NOMO-1 (cell line): ENCODE measurements at regions not wholly inside any gene's neighbourhood (a gene's known extent, or its start where the extent isn't known, plus 50 kb on each side); places are given as distances from the start of the nearest gene placed in this dataset.

Experiments used
- DNase-seq, 2 experiments: peaks; one replicate each; lab custom pipeline; 2025; ENCODE audit not compliant: unreplicated experiment in 2 of 2; lab: John Stamatoyannopoulos, UW

GRCh38 chr2:147560810-147561535 lies 283.9 kb upstream of the ACVR2A start:
- peak; percentile 46 to 87 for DNase-seq

- DNase-seq, result no peak
These were observed 285.6 kb upstream of the ACVR2A start for GRCh38 chr2:147559070-147559725.

DNA sequence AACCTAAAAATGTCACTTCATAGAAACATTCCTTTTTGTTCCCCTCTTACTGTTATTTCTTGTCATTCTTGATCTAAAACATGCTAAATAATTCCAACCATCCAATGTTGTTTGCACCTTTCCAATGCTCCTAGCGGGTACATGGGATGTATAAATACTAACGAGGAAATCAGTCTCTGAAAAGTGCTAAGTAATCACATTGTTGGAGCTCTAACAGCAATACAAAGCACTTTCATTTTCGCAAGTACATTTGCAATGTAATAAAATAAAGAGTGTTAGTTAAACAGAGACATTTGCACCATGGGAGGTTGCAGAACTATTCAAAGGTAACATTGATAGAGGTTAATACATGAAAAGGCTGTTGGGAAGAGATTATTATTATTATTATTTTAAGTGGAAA lies 286.2 kb upstream of the ACVR2A start:
- DNase-seq, result peak in 1 of 2 experiments; percentile 9

GRCh38 chr2:147554521-147555107 lies 290.2 kb upstream of the ACVR2A start:
- DNase-seq, result no peak

DNA sequence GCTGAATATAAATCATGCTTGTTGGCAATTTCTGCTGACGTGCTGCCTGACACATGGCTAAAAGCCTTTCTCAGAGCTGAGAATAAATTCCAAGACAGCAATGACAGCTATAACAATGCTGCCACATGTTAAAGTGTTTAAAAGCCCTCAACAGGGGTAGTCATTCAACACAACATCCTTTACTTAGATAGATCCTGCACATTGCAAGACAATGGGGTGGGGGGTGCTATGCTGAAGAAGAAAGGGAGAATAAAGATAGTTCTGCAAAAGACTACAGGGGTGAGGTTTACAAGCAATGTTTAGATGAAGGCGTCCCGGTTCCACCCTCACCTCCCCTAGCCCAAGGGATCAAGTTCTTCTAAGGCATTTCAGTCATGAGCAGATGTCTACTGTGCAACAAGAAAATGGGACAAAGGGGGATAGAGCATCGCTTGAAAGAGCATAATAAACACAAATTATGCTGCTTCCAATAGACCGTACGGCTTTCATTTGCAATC lies 291.0 kb upstream of the ACVR2A start:
- DNase-seq, result no peak

DNA sequence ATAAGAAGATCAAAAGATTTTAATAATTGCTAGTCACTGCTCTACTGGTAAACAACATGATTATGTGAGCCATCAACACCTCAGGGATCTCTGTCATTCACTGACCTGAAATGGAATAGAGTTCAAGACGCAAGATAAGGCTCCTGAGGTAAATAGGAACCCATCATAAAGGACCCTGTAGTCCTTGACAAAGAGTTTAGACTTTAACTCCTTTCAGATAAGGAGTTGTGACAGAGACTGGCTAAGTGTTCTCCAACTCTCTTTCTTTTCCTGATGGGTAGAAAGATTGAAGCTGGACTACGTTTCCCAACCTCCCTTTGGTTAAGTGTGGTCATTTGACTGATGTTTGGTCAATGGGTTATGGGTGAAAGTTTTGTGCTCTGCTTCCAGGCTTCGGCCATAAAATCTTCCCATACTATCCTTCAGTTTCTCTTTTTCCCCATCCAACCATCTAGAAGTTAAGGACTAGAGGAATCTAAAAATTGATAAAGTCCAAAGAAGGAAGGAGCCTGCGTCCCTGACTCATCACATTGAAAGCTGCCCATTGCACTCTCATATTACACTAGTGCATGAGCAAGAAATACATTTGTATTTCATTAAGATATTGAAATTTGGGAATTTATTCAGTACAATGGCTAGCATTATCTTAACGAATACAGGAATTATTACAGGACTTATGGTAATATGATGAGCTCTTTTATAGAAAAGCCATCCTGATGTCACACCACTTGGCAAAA lies 293.7 kb upstream of the ACVR2A start:
- no peak for DNase-seq

DNA sequence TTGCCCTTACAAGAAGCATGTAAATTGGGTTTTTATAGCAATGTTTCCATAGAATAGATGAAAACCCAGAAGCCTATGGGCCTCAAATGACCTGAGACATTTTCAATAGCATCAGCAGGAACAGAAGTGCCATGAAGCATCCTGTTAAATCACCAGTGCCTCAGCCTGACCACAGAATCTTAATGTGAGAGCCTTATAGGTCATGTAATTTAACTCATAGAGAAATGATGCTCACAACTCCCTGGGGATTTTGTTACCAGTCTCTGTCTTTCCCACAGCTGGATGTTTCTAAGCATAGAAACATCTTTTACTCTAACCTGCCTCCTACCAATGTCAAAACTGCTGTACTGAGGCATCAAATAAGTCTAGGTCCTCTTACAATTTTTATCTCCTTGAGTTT lies 295.8 kb upstream of the ACVR2A start:
- DNase-seq, result no peak

- DNase-seq, result no peak
These were observed 296.4 kb upstream of the ACVR2A start for GRCh38 chr2:147548451-147548850.

- DNase-seq, result no peak
These were observed 297.4 kb upstream of the ACVR2A start for GRCh38 chr2:147547440-147547839.

DNA sequence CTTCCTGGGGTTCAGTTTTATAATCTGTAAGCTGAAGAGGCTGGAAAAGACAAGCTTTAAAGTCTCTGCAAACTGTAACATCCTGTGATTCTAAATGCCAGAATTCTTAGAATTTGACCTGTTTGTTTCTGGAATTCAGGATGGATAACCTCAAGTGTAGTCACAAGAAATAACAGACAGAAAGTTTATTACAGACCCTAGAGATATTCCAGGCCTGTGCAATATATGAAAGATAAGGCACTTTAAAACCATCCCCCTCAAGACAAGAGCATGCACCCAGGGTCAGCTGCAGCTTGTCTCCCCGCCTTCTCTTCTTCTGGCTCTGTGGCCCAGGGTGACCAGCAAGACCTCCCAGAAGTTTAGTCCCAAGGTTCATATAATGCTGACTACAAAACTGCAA lies 298.7 kb upstream of the ACVR2A start:
- no peak for DNase-seq

DNA sequence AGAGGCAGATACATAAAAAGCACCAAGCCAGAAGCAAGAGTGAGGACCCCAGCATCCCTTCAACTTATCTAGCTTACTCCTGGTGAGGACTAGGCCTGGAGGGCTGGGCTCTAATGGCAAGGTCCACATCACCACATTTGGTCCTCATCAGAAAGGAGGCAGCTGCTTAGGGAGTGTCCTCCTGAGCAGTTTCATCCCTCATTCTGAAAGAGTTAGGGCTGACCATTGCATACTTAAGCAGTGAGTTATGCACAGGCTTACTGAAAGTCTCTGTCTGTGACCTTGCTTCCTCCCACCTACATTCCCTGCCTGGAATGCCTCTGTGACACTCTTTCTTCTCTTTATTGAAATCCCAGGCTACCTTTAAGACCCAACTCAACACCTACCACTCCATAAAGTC lies 301.8 kb upstream of the ACVR2A start:
- DNase-seq, result no peak

- no peak for DNase-seq
These were observed 302.5 kb upstream of the ACVR2A start for GRCh38 chr2:147542351-147542750.

DNA sequence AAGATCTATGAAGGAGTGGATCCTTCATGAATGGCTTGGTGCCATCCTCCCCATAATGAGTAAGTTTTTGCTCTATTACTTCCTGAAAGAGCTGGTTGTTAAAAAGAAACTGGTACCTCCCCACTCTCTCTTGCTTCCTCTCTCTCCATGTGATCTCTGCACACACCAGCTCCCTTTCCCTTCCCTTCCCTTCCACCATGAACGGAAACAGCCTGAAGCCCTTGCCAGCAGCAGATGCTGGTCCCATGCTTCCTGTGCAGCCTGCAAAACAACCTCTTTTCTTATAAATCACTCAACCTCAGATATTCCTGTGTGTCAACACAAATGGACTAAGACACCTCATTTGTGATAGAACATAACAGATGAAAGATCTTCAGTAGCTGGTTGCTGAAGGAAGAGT lies 303.5 kb upstream of the ACVR2A start:
- DNase-seq, result no peak

GRCh38 chr2:147538821-147539220 lies 306.0 kb upstream of the ACVR2A start:
- DNase-seq, result no peak

GRCh38 chr2:147538088-147538487 lies 306.7 kb upstream of the ACVR2A start:
- DNase-seq, result no peak

DNA sequence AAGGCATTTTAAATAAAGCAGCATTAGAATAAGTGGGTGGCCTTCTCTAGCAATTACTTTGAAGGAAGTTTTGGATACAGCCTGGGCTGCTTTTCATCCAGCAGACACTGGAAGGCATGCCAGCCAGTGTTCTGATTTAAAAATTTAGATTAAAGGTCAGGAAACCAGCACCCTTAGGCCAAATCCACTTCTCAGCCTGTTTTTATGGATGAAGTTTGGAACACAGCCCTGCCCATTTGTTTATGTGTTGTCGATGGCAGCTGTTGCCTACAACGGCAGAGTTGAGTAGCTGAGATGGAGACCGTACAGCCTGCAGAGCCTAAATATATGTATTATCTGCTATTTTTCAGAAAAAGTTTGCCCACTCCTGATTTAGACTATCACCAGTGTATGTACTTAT lies 313.6 kb upstream of the ACVR2A start:
- no peak for DNase-seq

DNA sequence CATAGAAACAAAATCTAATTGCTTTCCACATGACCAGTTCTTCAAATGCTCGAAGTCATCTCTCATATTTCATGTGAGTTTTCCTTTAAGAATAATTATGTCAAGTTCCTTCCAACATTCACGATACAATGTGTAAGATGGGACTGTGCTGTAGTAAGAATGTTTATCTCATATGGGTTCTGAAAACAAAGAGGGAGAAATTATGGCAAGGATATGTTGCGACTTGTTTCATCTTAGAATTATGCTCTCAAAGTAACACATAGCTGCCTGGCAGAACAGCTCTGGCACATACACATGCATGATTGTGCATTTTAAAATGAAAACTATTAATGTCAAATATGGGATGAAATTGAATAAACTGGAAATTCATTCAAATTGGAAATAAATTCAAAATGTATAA lies 314.8 kb upstream of the ACVR2A start:
- DNase-seq, result no peak

DNA sequence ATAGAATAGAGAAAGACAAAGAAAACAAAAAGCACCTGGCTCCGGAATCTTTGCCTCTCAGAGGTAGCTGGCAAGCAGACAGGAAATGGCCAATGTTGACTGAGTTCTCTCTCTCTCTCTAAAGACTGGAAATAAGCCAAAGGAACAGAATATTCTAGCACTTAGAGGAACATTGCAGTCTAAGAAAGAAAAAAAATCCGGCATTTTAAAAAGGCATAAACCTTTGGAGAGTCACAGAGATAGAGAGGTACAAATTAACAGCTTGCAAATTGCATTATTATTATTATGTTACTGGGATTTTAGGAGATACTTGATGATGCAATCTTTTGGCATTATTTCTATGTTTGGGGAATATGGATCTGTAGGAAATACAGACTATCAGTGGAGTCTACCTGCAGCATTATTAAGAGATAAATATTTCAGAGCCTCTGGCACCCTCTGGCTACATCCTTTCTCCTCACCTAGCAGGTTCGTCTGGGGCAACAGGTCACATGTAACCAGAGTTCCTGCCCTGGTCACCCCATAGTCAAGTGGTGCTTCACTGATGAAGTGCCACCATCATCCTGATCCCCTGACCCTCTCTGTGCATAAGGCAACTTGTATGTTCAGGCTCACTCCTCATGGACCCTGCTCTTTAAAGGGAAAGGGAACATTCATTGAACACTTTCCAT lies 318.9 kb upstream of the ACVR2A start:
- no peak for DNase-seq

DNA sequence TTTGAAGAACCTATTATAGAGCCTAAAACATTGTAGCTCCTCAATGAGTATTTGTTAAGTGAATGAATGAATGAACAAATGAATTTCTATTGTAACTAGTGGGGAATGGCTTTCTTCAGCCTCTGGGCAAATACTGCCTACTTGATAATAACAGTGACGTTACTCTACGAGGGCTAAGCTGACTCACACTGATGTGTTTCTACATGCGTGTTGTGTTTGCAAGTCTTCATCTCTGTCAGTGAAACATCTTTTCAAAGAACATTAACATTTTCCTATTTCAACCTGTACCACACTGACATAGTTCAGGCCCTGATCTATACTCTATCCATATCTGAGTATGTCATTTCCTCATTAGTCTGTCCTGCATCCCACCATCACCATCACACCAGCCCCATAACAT lies 319.9 kb upstream of the ACVR2A start:
- DNase-seq, result no peak

- DNase-seq, result no peak
These were observed 321.4 kb upstream of the ACVR2A start for GRCh38 chr2:147523415-147523814.

- DNase-seq, result no peak
These were observed 322.9 kb upstream of the ACVR2A start for GRCh38 chr2:147521936-147522335.
